HG03103 (cell line): ENCODE measurements at regions not wholly inside any gene's neighbourhood (a gene's known extent, or its start where the extent isn't known, plus 50 kb on each side); places are given as distances from the start of the nearest gene placed in this dataset.

Experiments
- ATAC-seq: cut with Tn5 transposase; IDR thresholded peaks from one replicate; pipeline ENCODE4 v1.9.1; 2021; ENCODE audit warnings: low read depth; ENCODE audit not compliant: unreplicated experiment

GRCh38 chr9:89234205-89235067 is 55.8 kb upstream of the SHC3 start:
- ATAC-seq, result peak; percentile 88

GRCh38 chr9:89236955-89237573 is 58.4 kb upstream of the SHC3 start:
- no peak for ATAC-seq

- ATAC-seq, result no peak
Measured at GRCh38 chr9:89238424-89238823, 59.8 kb upstream of the SHC3 start.

GRCh38 chr9:89243296-89244061 is 64.9 kb upstream of the SHC3 start:
- no peak for ATAC-seq

- ATAC-seq, result no peak
Measured at GRCh38 chr9:89246840-89247239, 64.2 kb upstream of the CKS2 start.

- ATAC-seq, result no peak
Measured at GRCh38 chr9:89247431-89248353, 63.3 kb upstream of the CKS2 start.

GRCh38 chr9:89249001-89249400 is 62.0 kb upstream of the CKS2 start:
- no peak for ATAC-seq

- no peak for ATAC-seq
Measured at GRCh38 chr9:89252651-89253267, 58.2 kb upstream of the CKS2 start.

GRCh38 chr9:89254058-89254772 is 56.8 kb upstream of the CKS2 start:
- no peak for ATAC-seq

GRCh38 chr9:89254773-89255125 is 56.2 kb upstream of the CKS2 start:
- no peak for ATAC-seq

GRCh38 chr9:89256225-89256624 is 54.8 kb upstream of the CKS2 start:
- no peak for ATAC-seq

- no peak for ATAC-seq
Measured at GRCh38 chr9:89256642-89257041, 54.4 kb upstream of the CKS2 start.

GRCh38 chr9:89260525-89260924 is 50.5 kb upstream of the CKS2 start:
- no peak for ATAC-seq
